ENCODE measurements at regions not wholly inside any gene's neighbourhood (a gene's known extent, or its start where the extent isn't known, plus 50 kb on each side); places are given as distances from the start of the nearest gene placed in this dataset.

DNA sequence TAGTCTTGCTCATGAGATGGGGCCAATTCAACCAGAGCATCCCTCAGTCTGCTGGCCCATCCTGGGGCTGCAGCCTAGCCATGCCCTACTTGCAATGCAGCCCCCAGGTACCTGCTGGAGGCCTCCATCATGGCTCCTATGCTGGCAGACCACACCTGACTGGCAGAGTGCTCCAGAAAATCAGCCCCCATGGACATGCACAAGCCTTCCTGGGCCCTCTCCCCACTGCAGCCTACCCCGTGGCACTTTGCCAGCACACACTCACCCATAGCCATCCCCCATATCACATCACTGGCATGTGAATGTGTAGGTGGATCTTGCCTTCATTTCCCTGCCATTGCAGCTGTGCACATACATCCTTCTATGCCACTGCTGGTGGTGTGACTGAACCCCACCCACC, 381.8 kb downstream of the UBE2NL start:
- DNase-seq (ENCODE audit: low read depth in 1 of 2, low spot score in 1 of 2): no peak
- Histone ChIP-seq H3K4me1 (ENCODE audit: low read depth) (no peaks in the 10 kb centered on the region), H3K9me3 (ENCODE audit: low read depth) (no peaks in the 10 kb centered on the region), H3K4me3 (no peak overlapping the region), H3K36me3 (no peaks in the 10 kb centered on the region), H3K27ac (no peak overlapping the region), H3K27me3 (no peaks in the 10 kb centered on the region)
- TF ChIP-seq, protein P1, sequence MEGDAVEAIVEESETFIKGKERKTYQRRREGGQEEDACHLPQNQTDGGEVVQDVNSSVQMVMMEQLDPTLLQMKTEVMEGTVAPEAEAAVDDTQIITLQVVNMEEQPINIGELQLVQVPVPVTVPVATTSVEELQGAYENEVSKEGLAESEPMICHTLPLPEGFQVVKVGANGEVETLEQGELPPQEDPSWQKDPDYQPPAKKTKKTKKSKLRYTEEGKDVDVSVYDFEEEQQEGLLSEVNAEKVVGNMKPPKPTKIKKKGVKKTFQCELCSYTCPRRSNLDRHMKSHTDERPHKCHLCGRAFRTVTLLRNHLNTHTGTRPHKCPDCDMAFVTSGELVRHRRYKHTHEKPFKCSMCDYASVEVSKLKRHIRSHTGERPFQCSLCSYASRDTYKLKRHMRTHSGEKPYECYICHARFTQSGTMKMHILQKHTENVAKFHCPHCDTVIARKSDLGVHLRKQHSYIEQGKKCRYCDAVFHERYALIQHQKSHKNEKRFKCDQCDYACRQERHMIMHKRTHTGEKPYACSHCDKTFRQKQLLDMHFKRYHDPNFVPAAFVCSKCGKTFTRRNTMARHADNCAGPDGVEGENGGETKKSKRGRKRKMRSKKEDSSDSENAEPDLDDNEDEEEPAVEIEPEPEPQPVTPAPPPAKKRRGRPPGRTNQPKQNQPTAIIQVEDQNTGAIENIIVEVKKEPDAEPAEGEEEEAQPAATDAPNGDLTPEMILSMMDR (IDR thresholded peaks at IDR 0.05; ENCODE audit: low read depth, low read length): no peak

DNA sequence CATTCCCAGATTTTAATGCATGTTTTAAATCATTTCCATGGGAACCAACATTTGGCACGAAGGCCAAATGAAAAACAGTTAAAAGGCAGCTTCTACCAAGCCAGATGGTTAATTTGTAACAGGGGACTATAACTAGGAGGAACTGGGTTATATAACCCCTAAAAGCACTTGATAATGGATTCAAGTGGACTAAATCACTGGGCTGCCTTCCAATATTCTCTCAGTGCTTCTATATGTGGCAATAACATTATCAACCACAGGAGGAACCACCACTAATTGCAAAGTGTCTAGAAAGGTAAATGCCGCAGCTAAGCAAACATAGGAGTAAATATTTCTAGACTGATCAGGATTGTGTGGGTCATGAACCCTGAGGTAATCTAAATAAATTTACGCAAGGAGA, 391.5 kb downstream of the UBE2NL start:
- Histone ChIP-seq H3K4me1 (ENCODE audit: low read depth) (no peaks in the 10 kb centered on the region), H3K27me3 (no peaks in the 10 kb centered on the region), H3K27ac (no peak overlapping the region), H3K9me3 (ENCODE audit: low read depth) (no peaks in the 10 kb centered on the region), H3K4me3 (no peak overlapping the region), H3K36me3 (no peaks in the 10 kb centered on the region)
- TF ChIP-seq, protein P1 (IDR thresholded peaks at IDR 0.05; ENCODE audit: low read depth, low read length): no peak
- no peak for DNase-seq (ENCODE audit: low read depth in 1 of 2, low spot score in 1 of 2)

DNA sequence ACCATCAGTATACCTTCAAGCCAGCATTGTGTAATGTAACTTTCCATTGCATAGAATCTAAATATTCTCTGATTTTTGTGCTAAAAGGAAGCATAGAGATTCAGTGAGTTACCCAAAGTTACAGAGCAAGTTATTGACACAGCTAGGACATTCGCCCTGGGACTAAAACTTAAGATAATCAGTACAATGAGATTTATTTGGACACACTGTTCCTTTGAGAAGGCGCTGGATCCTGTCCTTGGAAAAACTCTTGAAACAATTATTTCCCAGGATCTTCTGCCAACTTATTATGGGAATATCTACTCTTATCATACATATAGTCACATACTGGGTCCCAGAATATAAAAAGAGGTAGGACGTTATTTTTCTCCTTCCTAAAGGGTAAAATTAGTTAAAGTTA, 392.0 kb downstream of the UBE2NL start:
- TF ChIP-seq, protein P1 (IDR thresholded peaks at IDR 0.05; ENCODE audit: low read depth, low read length): no peak
- no peaks in the 10 kb centered on the region for H3K27me3 ChIP-seq
- no peaks in the 10 kb centered on the region for H3K4me1 ChIP-seq (ENCODE audit: low read depth)
- no peak for DNase-seq (ENCODE audit: low read depth in 1 of 2, low spot score in 1 of 2)
- no peaks in the 10 kb centered on the region for H3K9me3 ChIP-seq (ENCODE audit: low read depth)
- no peak overlapping the region for H3K4me3 ChIP-seq
- H3K36me3 ChIP-seq: no peaks in the 10 kb centered on the region
- no peak overlapping the region for H3K27ac ChIP-seq

DNA sequence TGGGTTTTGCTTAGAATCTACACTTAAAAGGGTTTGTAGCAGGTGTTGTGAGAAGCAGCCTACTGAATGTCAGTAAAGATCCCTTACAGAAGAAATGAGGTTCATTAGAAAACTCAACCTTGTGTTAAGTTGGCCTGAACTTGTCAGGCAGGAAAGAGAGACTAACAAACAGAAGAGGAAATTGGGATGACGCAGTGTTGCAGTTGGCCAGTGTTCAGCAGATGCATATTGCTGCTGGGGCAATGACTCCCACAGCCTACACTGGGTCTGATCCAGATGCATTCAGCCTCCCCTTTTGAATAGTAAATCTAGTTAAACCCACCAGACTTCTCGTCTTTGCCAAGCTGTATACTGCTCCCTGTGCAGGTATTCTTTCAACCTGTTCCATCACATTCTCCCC, 409.4 kb downstream of the UBE2NL start:
- Histone ChIP-seq H3K36me3 (no peaks in the 10 kb centered on the region), H3K9me3 (ENCODE audit: low read depth) (no peaks in the 10 kb centered on the region), H3K27ac (no peak overlapping the region), H3K4me1 (ENCODE audit: low read depth) (no peaks in the 10 kb centered on the region), H3K27me3 (no peaks in the 10 kb centered on the region), H3K4me3 (no peak overlapping the region)
- no peak for DNase-seq (ENCODE audit: low read depth in 1 of 2, low spot score in 1 of 2)
- TF ChIP-seq, protein P1 (IDR thresholded peaks at IDR 0.05; ENCODE audit: low read depth, low read length): no peak

DNA sequence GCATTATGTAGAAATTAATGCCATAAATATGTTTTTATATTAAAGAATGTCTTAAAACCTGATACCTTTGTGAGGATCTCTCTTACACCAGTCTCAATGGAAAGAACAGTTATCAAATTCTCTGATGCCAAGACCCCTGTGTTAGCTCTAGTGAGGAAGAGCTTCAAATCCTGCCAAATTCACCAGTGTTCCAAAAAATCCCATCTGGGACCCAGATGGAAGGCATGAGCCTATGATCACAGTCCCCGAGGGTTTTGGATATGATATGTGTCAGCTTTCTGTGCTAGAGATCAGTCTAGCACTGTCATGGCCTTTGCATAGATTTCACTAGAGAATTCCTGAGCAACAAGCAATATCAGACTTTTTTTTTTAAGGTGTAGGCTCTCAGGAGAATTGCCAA, 412.1 kb downstream of the UBE2NL start:
- H3K36me3 ChIP-seq: no peaks in the 10 kb centered on the region
- H3K27me3 ChIP-seq: no peaks in the 10 kb centered on the region
- no peak overlapping the region for H3K27ac ChIP-seq
- DNase-seq (ENCODE audit: low read depth in 1 of 2, low spot score in 1 of 2): no peak
- no peak overlapping the region for H3K4me3 ChIP-seq
- TF ChIP-seq, protein P1 (IDR thresholded peaks at IDR 0.05; ENCODE audit: low read depth, low read length): no peak
- no peaks in the 10 kb centered on the region for H3K9me3 ChIP-seq (ENCODE audit: low read depth)
- no peaks in the 10 kb centered on the region for H3K4me1 ChIP-seq (ENCODE audit: low read depth)

DNA sequence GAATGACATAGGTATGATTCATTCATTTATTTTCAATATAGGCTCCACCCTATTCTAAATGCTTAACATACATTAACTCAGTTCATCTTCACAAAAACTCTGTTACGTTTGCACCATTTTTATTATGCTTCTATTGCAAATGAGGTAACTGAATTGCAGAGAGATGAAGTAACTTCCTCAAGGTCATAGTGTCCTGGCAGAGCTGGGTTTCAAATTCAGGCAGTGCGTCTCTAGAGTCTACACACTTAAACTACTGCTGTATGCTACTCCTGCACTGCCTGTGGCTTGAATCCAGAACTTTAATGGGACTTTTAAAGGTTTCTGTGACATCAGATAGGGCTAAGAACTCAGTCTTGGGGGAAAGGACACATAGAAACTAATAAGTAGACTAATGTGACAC, 413.4 kb downstream of the UBE2NL start:
- Histone ChIP-seq H3K9me3 (ENCODE audit: low read depth) (no peaks in the 10 kb centered on the region), H3K27me3 (no peaks in the 10 kb centered on the region), H3K4me1 (ENCODE audit: low read depth) (no peaks in the 10 kb centered on the region), H3K36me3 (no peaks in the 10 kb centered on the region), H3K27ac (no peak overlapping the region), H3K4me3 (no peak overlapping the region)
- no peak for DNase-seq (ENCODE audit: low read depth in 1 of 2, low spot score in 1 of 2)
- TF ChIP-seq, protein P1 (IDR thresholded peaks at IDR 0.05; ENCODE audit: low read depth, low read length): no peak

Data from cardiac muscle cell (in vitro differentiated cells and primary cell).